Gastrocnemius medialis (tissue), 4 donors: ENCODE measurements at regions not wholly inside any gene's neighbourhood (a gene's known extent, or its start where the extent isn't known, plus 50 kb on each side); places are given as distances from the start of the nearest gene placed in this dataset.

Experiments
- ATAC-seq, 2 donors: fragments of 150-250 bp; one replicate each; pipeline ENCODE4 v1.9.1; 2016
- DNase-seq, 2 donors: peaks; one replicate each; pipeline ENCODE4 v3.0.0-alpha.2; 2019
- H3K27ac ChIP-seq, 4 donors: fragments of 200-600 bp; sonication (generic); 1 replicate in 1 of 4; 2 replicates in 3 of 4; pipeline ENCODE4 v1.5.1; 2016 to 2018; ENCODE audit warnings: mild to moderate bottlenecking in 2 of 4, moderate library complexity in 1 of 4
- H3K27me3 ChIP-seq, 3 donors: fragments of 200-600 bp; sonication (generic) in 2 of 3; 1 replicate in 1 of 3; 2 replicates in 2 of 3; pipeline versions ENCODE4 v1.5.1 to v1.6.0; 2016 to 2019; ENCODE audit warnings: mild to moderate bottlenecking in 1 of 3, moderate library complexity in 1 of 3
- H3K36me3 ChIP-seq, 2 donors: fragments of 200-600 bp; sonication (generic) in 1 of 2; one replicate each; pipeline ENCODE4 v1.5.1; 2017 to 2018
- H3K4me1 ChIP-seq, 2 donors: fragments of 200-600 bp; sonication (generic) in 1 of 2; one replicate each; pipeline ENCODE4 v1.5.1; 2016 to 2017; ENCODE audit warnings: mild to moderate bottlenecking in 2 of 2
- H3K4me3 ChIP-seq, 4 donors: fragments of 200-600 bp; sonication (generic) in 3 of 4; 1 replicate in 1 of 4; 2 replicates in 3 of 4; pipeline ENCODE4 v1.5.1; 2016 to 2019; ENCODE audit warnings: mild to moderate bottlenecking in 2 of 4
- H3K9me3 ChIP-seq, 3 donors: fragments of 200-600 bp; sonication (generic) in 2 of 3; 1 replicate in 1 of 3; 2 replicates in 2 of 3; pipeline ENCODE4 v1.5.1; 2016 to 2019
- POLR2A ChIP-seq, 2 donors: fragments of 450-650 bp; IDR thresholded peaks; one replicate each; pipeline ENCODE4 v1.6.1; 2017; ENCODE audit warnings: antibody characterized with exemption in 2 of 2, mild to moderate bottlenecking in 2 of 2, moderate library complexity in 2 of 2
- in situ Hi-C, 4 donors: fragments of 200-750 bp; cut with MboI; loops; one replicate each; pipeline versions ENCODE4 v1.15.0 to v1.8.0; 2017; ENCODE audit warnings: low sequenced_read_pairs in 4 of 4
- intact Hi-C: fragments of 100-400 bp; cut with DNase I; formaldehyde crosslinking; loops from one replicate; pipeline ENCODE4 v1.15.1; 2023; ENCODE audit warnings: low total_unique reads
- TF ChIP-seq, protein P1 (sequence below), 5 experiments: fragments of 450-650 bp in 3 of 5; fragments of 200-600 bp in 2 of 5; sonication (generic) in 2 of 5; IDR thresholded peaks in 4 of 5; conservative IDR thresholded peaks in 1 of 5; 1 replicate in 4 of 5; 2 replicates in 1 of 5; pipeline ENCODE4 v1.5.1; 2016 to 2019; ENCODE audit warnings: antibody characterized with exemption in 5 of 5, mild to moderate bottlenecking in 3 of 5, moderate library complexity in 3 of 5

DNA sequence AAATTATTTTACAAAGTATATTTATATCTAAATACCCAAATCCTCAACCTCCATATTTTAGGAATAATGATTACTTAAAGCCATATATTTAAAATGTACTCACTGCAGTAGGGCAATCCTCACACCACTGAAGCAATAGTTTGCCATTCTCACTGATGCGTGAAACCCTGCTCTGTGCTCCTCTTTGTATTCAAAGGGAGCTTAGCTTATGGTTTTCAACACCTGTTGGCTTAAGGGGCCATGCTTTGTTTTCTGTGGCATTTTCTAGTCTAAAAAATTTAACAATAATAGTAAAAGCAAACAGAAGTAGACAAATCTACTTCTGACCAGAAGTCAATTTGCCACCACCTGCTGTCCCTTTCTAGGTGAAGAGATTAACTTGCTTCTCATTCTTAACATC lies 294.6 kb downstream of the FLRT2 start:
- intact Hi-C loops, result no loop called here
- ATAC-seq, result no peak
- no peak for DNase-seq
- no peaks in the 10 kb centered on the region for H3K27me3 ChIP-seq
- no peak overlapping the region for H3K27ac ChIP-seq
- H3K9me3 ChIP-seq, result no peaks in the 10 kb centered on the region
- TF ChIP-seq, protein P1, sequence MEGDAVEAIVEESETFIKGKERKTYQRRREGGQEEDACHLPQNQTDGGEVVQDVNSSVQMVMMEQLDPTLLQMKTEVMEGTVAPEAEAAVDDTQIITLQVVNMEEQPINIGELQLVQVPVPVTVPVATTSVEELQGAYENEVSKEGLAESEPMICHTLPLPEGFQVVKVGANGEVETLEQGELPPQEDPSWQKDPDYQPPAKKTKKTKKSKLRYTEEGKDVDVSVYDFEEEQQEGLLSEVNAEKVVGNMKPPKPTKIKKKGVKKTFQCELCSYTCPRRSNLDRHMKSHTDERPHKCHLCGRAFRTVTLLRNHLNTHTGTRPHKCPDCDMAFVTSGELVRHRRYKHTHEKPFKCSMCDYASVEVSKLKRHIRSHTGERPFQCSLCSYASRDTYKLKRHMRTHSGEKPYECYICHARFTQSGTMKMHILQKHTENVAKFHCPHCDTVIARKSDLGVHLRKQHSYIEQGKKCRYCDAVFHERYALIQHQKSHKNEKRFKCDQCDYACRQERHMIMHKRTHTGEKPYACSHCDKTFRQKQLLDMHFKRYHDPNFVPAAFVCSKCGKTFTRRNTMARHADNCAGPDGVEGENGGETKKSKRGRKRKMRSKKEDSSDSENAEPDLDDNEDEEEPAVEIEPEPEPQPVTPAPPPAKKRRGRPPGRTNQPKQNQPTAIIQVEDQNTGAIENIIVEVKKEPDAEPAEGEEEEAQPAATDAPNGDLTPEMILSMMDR (IDR thresholded peaks at IDR 0.05 in 4 of 5, conservative IDR thresholded peaks at IDR 0.05 in 1 of 5), result no peak
- no peak for TF ChIP-seq POLR2A (IDR thresholded peaks at IDR 0.05)
- no peak overlapping the region for H3K4me3 ChIP-seq
- in situ Hi-C loops, result no loop called here
- H3K4me1 ChIP-seq, result no peaks in the 10 kb centered on the region
- H3K36me3 ChIP-seq, result no peaks in the 10 kb centered on the region

DNA sequence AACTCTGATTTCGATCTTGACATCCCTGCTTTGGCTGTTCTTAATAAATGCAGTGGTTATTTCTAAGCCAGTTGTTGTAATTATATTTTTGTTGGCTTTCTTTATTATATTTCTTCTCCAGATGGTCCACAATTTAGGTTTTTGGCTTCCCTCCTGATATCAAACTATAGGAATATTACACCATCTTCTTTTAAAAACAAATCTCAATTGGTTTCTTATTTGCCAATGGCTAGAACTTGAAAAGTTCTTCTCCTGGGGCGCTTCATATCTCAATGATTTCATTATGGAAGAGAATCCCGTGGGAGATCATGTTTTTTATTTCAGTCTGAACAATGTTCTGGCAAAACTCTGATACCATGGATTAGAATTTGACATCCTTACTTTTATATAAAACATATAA lies 292.3 kb downstream of the FLRT2 start:
- no peaks in the 10 kb centered on the region for H3K9me3 ChIP-seq
- H3K27me3 ChIP-seq, result no peaks in the 10 kb centered on the region
- peaks cover 0 to 4% of the 10 kb centered on the region in 2 donors for H3K4me1 ChIP-seq
- ATAC-seq (no peak), DNase-seq (no peak)
- H3K36me3 ChIP-seq, result no peaks in the 10 kb centered on the region
- in situ Hi-C loops, result no loop called here
- no peak overlapping the region for H3K27ac ChIP-seq
- intact Hi-C loops, result no loop called here
- TF ChIP-seq, protein P1 (IDR thresholded peaks at IDR 0.05 in 4 of 5, conservative IDR thresholded peaks at IDR 0.05 in 1 of 5), result no peak
- no peak for TF ChIP-seq POLR2A (IDR thresholded peaks at IDR 0.05)
- no peak overlapping the region for H3K4me3 ChIP-seq

DNA sequence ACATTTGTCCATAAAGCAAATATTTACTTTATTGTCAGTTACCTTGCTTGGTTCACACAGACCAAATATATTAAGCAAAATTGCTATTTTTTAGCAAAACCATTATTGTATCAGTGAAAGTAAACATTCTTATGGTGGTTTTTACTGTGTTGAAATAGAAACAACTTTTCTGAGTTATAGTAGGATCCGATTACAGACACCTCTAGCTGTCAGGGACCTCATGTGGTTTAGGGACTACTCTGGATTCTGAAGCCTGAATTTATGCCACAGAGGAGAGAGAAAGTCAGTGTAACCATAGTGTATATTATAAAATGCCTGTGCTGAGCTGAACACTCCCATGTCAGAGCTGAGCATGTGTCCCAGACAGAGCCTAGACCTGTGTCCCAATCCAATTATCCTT lies 287.5 kb downstream of the FLRT2 start:
- H3K4me1 ChIP-seq, result peaks cover 0 to 10% of the 10 kb centered on the region in 2 donors
- no peaks in the 10 kb centered on the region for H3K9me3 ChIP-seq
- ATAC-seq, result peak; percentile 64 to 74
- in situ Hi-C loops (no loop called here), intact Hi-C loops (no loop called here)
- no peak overlapping the region for H3K27ac ChIP-seq
- DNase-seq, result no peak
- H3K4me3 ChIP-seq, result no peak overlapping the region
- no peaks in the 10 kb centered on the region for H3K27me3 ChIP-seq
- TF ChIP-seq POLR2A (IDR thresholded peaks at IDR 0.05), result no peak
- TF ChIP-seq, protein P1 (IDR thresholded peaks at IDR 0.05 in 4 of 5, conservative IDR thresholded peaks at IDR 0.05 in 1 of 5), result no peak
- no peaks in the 10 kb centered on the region for H3K36me3 ChIP-seq

DNA sequence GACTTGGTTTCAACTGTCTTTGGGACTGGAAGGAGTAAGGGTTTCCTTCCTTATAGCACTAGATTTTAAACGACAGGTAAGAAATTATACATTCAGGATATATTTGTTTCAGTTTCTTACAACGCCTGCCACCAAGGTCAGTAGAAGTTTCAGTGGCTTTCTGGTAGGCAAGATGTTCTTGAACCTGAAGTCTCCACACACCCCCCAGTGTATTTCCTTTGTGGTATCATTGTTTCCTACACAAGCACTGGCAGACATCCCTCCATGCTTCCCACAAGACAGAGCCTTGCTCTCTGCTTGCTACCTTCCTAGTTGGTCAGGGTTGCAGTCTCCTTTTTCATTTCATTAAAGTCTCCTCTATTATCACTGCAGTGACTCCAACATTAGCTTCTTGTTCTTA lies 283.1 kb downstream of the FLRT2 start:
- H3K27ac ChIP-seq, result no peak overlapping the region
- in situ Hi-C loops, result no loop called here
- no peaks in the 10 kb centered on the region for H3K36me3 ChIP-seq
- intact Hi-C loops, result no loop called here
- ATAC-seq (no peak), DNase-seq (no peak)
- no peak overlapping the region for H3K4me3 ChIP-seq
- peaks cover 0 to 10% of the 10 kb centered on the region in 2 donors for H3K4me1 ChIP-seq
- no peaks in the 10 kb centered on the region for H3K9me3 ChIP-seq
- TF ChIP-seq, protein P1 (IDR thresholded peaks at IDR 0.05 in 4 of 5, conservative IDR thresholded peaks at IDR 0.05 in 1 of 5), result no peak
- TF ChIP-seq POLR2A (IDR thresholded peaks at IDR 0.05), result no peak
- H3K27me3 ChIP-seq, result no peaks in the 10 kb centered on the region

DNA sequence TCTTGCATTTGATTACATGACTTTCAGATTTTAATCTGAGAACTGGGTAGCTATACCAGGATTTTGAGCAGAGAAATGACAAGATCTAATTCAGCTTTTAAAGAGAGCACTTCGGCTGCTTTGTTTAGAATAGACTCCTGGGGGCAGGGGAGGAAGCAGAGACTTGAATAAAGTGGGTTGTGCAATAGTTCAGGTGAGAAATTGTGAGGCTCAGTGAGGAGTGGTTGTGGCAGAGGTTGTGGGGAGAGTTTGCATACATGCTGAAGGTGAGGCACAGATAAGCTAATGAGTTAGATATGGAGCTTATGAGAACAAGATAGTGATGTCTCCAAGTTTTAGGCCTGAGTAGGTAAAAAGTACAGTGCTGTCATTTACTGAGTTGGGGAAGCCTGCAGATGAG lies 281.4 kb downstream of the FLRT2 start:
- TF ChIP-seq, protein P1 (IDR thresholded peaks at IDR 0.05 in 4 of 5, conservative IDR thresholded peaks at IDR 0.05 in 1 of 5), result no peak
- no peak for DNase-seq
- no peak for ATAC-seq
- H3K36me3 ChIP-seq, result no peaks in the 10 kb centered on the region
- no peak overlapping the region for H3K27ac ChIP-seq
- no peaks in the 10 kb centered on the region for H3K4me1 ChIP-seq
- intact Hi-C loops (no loop called here), in situ Hi-C loops (no loop called here)
- no peaks in the 10 kb centered on the region for H3K9me3 ChIP-seq
- H3K4me3 ChIP-seq, result no peak overlapping the region
- H3K27me3 ChIP-seq, result no peaks in the 10 kb centered on the region
